Left hindlimb (tissue), 1 donor: ENCODE measurements at regions not wholly inside any gene's neighbourhood (a gene's known extent, or its start where the extent isn't known, plus 50 kb on each side); places are given as distances from the start of the nearest gene placed in this dataset.
"Not testable (repeated sequence)": the region's sequence is repeated elsewhere in the genome, so short reads cannot be mapped to it uniquely, and the experiment has no call there.

Experiments
- DNase-seq: peaks from one replicate; pipeline ENCODE4 v3.0.0-alpha.2; 2018

DNA sequence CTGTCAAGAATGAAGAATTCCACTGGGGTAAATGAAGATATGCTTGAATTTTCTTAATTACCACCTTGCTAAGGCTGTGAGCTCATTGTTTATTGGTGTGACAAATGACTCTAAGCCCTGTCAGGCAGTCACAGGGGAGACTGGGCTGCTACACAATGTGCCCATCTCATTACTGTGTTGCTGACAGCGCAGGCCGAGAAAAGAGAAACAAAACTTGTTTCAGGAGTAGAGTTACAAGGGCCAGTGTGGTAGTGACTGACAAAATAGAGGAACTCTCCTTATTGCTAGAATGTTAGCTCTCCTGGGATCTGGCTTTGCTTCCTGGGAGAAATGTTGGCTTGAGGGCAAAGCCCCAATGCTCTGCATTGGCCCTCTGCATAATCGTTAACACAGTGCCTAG is 130.4 kb upstream of the CRBN start:
- no peak for DNase-seq

DNA sequence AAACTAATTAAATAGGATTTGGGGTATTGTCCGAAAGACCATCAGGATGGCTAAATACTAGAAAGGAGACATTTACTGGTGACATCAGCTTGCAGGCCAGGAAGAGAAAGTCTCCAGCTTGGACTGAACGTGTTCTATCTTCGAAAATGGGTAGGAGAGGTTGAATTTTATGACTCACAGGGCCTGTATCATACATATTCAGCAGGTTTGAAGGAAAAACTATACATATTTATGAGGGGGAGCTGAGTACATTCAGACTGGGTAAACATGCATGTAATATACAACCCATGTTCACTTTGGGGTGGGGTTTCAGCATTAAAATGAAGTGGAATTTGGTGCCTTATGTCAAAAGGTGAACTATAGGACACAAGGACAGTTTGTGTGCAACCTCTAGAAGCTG is 129.3 kb upstream of the CRBN start:
- no peak for DNase-seq

DNA sequence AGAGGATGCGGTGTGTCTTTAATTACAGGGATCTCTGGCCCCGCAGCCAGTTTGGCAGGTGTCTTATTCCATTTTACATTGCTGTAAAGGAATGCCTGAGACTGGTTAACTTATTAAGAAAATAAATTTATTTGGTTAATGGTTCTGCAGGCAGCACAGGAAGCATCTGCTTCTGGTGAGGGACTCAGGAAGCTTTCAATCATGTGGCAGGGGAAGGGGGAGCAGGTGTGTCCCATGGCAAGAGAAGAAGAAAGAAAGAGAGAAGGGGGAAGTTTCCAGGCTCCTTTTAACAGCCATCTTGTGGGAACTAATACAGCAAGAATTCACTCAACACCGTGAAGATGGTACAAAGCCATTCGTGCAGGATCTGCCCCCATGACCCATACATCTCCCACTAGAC is 128.0 kb upstream of the CRBN start:
- no peak for DNase-seq

- no peak for DNase-seq
These were observed 126.3 kb upstream of the CRBN start for GRCh38 chr3:3305841-3306240.

GRCh38 chr3:3305084-3305483 is 125.6 kb upstream of the CRBN start:
- no peak for DNase-seq

DNA sequence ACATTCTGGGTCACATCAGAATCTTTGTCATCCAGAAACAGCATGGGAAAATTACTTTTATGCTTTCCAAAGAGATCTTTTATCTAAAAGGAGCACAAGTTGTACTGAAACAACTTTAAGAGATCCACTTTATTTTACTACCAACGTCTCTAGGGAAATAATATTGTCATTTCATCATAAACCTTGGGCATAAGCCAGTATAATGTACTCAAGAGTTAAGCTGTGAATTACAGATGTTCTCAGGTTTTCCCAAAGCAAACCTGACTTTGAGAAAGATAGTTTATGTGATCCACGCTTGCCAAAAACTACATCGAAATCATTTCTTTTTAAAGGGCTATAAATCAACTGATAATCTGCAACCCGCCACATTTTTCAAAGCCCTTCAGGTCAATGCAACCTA is 124.1 kb upstream of the CRBN start:
- DNase-seq = no peak

DNA sequence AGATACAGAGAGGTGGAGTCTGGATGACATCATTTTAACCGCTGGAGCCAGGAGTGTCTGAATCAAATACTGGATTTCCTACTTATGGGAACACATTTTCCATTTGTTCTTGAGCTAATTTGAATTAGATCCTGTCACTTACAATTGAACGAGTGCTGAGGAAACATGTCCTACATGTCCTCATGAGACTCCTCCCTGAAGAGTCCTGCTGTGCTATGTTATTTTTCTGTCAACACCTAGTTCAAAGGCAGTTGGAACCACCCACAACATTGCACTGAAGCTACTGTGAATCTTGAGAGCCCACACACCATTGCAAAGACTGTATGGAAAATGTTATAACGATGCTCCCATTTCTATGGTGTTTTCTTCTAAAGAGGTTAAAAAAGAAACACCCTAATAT is 123.5 kb upstream of the CRBN start:
- DNase-seq = no peak

GRCh38 chr3:3301476-3301875 is 122.0 kb upstream of the CRBN start:
- DNase-seq = no peak

GRCh38 chr3:3296979-3297381 is 117.5 kb upstream of the CRBN start:
- no peak for DNase-seq

DNA sequence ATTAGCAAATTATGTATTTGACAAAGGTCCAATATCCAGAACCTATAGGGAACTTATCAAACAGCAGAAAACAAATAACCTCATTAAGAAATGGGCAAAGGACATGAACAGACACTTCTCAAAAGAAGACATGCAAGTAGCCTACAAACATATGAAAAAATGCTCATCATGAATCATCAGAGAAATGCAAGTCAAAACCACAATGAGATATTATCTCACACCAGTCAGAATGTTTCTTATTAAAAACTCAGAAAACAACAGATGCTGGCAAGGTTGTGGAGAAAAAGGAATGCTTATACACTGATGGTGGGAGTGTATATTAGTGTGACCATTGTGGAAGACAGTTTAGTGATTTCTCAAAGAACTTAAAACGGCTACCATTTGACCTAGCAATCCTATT is 116.1 kb upstream of the CRBN start:
- DNase-seq = no peak

DNA sequence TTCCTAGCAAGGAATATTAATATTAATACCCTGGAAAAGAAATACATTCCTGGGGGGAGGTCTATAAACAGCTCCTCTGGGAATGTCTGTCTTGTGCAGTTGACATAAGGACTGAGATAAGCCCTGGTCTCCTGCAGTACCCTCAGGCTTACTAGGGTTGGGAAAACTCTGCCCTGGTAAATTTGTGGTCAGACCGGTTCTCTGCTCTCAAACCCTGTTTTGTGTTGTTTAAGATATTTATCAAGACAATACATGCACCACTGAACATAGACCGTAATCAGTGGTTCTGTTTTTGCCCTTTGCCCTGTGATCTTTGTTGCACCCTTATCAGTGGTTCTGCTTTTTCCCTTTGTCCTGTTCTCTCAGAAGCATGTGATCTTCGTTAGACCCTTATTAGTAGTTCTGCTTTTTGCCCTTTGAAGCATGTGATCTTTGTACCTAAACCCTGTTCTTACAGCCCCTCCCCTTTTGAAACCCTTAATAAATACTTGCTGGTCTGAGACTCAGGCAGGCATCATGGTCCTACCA is 112.3 kb upstream of the CRBN start:
- DNase-seq = not testable (repeated sequence)

GRCh38 chr3:3288255-3288654 is 108.8 kb upstream of the CRBN start:
- no peak for DNase-seq

DNA sequence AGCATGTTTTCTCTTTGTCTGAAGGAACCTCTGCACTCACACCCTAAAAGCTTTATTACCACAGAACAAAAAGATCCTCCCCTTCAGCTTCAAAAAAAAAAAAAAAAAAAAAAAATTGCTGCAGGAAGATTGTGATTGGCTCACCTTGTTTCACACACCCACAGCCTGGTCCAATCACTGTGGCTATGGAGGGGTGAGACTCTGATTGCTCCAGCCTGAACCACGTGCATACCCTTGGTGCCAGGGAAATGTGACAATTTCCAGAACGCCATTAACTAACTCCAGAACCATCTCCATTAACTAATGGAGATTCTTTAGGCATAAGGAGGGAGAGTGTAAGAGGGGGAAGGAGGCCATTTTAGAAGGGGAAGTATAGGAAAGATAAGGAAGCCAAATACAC is 106.5 kb upstream of the CRBN start:
- DNase-seq = no peak

GRCh38 chr3:3281024-3281423 is 101.5 kb upstream of the CRBN start:
- no peak for DNase-seq

DNA sequence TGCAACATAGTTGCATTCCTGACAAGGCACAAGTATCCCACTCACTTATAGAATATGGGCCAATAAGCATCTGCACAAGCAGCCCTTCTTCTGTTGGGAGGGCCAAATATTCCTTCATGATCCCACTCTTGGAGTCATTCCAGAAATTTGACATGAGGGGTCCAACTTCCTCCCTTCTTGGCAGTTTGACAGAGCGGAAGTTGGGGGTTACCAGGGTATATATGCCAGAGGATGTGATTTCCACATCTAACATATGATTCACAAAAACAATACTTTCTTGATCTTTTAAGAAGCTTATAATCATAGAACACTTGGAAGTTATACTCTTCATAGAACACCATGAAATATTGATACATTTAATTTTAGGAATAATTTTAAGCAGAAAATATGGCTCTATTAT is 100.9 kb upstream of the CRBN start:
- DNase-seq = no peak

DNA sequence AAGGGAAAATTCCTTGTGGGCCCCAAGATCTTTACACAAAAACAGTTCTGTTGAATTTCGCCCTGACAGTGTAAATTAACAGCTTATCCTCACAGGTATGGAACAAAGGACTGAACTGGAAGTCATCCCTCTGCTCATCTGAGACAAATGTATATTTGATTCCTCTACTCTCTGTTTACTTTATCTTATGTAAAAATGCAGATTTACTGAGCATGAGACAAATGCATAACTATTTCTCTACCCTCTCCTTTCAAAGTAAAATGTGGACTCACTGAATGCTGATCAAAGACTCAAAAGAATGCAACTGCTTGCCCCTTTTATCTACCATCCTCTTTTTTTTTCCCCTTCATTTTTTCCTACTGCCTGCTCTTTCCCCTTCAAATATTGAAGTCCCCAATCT is 98.6 kb upstream of the CRBN start:
- no peak for DNase-seq

GRCh38 chr3:3276630-3277029 is 97.1 kb upstream of the CRBN start:
- DNase-seq = no peak

GRCh38 chr3:3264796-3265195 is 85.3 kb upstream of the CRBN start:
- no peak for DNase-seq

DNA sequence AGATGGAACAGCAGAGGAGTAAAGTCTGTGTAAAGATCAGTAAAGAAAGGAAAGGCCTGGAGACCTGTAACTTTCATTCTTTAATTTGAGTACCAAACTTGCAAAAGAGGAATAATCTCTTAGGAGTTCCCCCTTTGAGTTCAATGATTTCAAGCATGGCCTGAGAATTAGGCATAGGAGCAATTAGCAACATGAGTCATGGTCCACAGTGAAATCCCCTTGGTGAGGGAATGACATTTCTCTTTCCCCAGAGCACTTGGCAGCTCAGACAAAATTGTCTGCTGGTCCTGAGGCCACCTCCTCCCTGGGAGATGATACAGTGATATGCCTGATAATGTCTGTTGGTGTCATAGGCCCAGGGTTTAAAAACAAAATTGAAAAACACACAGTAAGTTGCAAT is 81.4 kb upstream of the CRBN start:
- DNase-seq = no peak

- no peak for DNase-seq
These were observed 79.7 kb upstream of the CRBN start for GRCh38 chr3:3259181-3259580.

DNA sequence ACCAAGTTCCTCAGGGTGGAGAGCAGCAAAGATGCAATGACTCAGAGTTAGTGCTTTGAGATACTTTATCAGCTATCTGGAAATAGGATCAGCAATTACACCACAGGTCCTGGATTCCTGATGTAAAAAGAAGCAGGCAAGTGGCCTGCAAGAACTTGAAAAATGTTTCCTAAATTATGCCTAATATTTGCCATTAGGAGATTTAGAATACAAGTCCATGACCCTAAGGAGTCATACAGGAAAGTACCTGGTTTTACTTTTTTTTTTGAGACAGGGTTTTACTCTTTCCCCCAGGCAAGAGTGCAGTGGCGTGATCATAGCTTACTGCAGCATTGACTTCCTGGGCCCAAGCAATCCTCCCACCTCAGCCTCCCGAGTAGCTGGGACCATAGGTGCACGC is 78.8 kb upstream of the CRBN start:
- no peak for DNase-seq

- no peak for DNase-seq
These were observed 62.1 kb upstream of the CRBN start for GRCh38 chr3:3241596-3241995.

GRCh38 chr3:3240986-3241385 is 61.5 kb upstream of the CRBN start:
- no peak for DNase-seq

- DNase-seq = no peak
These were observed 58.5 kb upstream of the CRBN start for GRCh38 chr3:3237979-3238378.

DNA sequence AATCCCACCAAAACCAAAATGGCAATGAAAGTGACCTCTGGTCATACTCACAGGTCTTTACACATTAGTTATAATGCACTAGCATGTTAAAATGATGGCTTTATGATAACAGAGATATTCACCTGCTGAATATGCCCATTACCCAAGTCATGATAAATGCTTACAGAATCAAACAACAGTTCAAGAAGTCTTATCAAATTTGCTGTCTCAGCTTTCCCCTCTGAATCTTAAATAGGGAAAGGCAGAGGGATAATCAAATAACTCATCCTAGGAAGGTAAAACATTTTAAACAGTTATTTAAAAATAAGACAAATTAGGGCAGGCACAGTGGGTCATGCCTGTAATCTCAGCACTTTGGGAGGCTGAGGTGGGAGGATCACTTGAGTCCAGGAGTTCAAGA is 52.8 kb upstream of the CRBN start:
- no peak for DNase-seq
